Panc1 (cell line): ENCODE measurements at regions not wholly inside any gene's neighbourhood (a gene's known extent, or its start where the extent isn't known, plus 50 kb on each side); places are given as distances from the start of the nearest gene placed in this dataset.

Experiments
- POLR2AphosphoS5 ChIP-seq: IDR thresholded peaks from 2 replicates; pipeline ENCODE4 v1.6.1; 2012; ENCODE audit warnings: mild to moderate bottlenecking, low read depth, low read length, moderate library complexity
- SIN3A ChIP-seq: IDR thresholded peaks from 2 replicates; pipeline ENCODE4 v1.6.1; 2012; ENCODE audit warnings: low read depth, mild to moderate bottlenecking, low read length, moderate library complexity, borderline replicate concordance; ENCODE audit not compliant: insufficient read depth
- TCF7L2 ChIP-seq: IDR thresholded peaks from 2 replicates; pipeline ENCODE4 v1.6.1; 2011; ENCODE audit warnings: mild to moderate bottlenecking, low read depth, low read length, inconsistent platforms
- TF ChIP-seq, protein P1 (sequence below): fragments of 450-650 bp; IDR thresholded peaks from 2 replicates; pipeline ENCODE4 v1.5.1; 2017; ENCODE audit warnings: mild to moderate bottlenecking
- TF ChIP-seq, protein P2 (sequence below), 2 experiments: IDR thresholded peaks; 2 replicates each; pipeline ENCODE4 v1.6.1; 2011 to 2012; ENCODE audit warnings: low read depth in 2 of 2, control low read depth in 1 of 2, low read length in 1 of 2, mild to moderate bottlenecking in 1 of 2, moderate library complexity in 1 of 2; ENCODE audit not compliant: insufficient read depth in 1 of 2

DNA sequence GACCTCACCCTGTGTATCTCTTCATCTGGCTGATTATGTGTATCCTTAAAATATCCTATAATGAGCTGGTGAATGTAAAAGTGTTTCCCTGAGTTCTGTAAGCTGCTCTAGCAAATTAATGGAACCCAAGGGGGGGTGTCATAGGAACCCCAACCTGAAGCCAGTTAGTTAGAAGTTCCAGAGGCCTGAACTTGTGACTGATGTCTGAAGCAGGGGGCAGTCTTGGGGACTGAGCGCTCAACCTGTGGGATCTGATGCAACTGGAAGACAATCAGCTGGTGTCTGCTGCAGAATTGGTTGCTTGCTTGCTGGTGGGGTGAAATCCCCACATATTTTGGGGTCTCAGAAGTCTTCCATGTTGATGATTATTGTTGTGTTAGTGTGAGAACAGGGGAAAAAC lies 75.7 kb upstream of the NKD1 start:
- TF ChIP-seq, protein P1, sequence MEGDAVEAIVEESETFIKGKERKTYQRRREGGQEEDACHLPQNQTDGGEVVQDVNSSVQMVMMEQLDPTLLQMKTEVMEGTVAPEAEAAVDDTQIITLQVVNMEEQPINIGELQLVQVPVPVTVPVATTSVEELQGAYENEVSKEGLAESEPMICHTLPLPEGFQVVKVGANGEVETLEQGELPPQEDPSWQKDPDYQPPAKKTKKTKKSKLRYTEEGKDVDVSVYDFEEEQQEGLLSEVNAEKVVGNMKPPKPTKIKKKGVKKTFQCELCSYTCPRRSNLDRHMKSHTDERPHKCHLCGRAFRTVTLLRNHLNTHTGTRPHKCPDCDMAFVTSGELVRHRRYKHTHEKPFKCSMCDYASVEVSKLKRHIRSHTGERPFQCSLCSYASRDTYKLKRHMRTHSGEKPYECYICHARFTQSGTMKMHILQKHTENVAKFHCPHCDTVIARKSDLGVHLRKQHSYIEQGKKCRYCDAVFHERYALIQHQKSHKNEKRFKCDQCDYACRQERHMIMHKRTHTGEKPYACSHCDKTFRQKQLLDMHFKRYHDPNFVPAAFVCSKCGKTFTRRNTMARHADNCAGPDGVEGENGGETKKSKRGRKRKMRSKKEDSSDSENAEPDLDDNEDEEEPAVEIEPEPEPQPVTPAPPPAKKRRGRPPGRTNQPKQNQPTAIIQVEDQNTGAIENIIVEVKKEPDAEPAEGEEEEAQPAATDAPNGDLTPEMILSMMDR, result no peak
- TF ChIP-seq, protein P2, sequence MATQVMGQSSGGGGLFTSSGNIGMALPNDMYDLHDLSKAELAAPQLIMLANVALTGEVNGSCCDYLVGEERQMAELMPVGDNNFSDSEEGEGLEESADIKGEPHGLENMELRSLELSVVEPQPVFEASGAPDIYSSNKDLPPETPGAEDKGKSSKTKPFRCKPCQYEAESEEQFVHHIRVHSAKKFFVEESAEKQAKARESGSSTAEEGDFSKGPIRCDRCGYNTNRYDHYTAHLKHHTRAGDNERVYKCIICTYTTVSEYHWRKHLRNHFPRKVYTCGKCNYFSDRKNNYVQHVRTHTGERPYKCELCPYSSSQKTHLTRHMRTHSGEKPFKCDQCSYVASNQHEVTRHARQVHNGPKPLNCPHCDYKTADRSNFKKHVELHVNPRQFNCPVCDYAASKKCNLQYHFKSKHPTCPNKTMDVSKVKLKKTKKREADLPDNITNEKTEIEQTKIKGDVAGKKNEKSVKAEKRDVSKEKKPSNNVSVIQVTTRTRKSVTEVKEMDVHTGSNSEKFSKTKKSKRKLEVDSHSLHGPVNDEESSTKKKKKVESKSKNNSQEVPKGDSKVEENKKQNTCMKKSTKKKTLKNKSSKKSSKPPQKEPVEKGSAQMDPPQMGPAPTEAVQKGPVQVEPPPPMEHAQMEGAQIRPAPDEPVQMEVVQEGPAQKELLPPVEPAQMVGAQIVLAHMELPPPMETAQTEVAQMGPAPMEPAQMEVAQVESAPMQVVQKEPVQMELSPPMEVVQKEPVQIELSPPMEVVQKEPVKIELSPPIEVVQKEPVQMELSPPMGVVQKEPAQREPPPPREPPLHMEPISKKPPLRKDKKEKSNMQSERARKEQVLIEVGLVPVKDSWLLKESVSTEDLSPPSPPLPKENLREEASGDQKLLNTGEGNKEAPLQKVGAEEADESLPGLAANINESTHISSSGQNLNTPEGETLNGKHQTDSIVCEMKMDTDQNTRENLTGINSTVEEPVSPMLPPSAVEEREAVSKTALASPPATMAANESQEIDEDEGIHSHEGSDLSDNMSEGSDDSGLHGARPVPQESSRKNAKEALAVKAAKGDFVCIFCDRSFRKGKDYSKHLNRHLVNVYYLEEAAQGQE (IDR thresholded peaks at IDR 0.05; ENCODE audit: insufficient read depth in 1 of 2, low read depth in 2 of 2, low read length in 1 of 2), result no peak
- TF ChIP-seq POLR2AphosphoS5 (no peak), SIN3A (no peak), TCF7L2 (no peak)
